ENCODE measurements at regions not wholly inside any gene's neighbourhood (a gene's known extent, or its start where the extent isn't known, plus 50 kb on each side); places are given as distances from the start of the nearest gene placed in this dataset.

- no peak for DNase-seq (ENCODE audit: low read depth)
These were observed 149.1 kb upstream of the FLRT2 start for GRCh38 chr14:85380881-85381280.

GRCh38 chr14:85382341-85382740 is 147.6 kb upstream of the FLRT2 start:
- no peak for DNase-seq (ENCODE audit: low read depth)

GRCh38 chr14:85387181-85387580 is 142.8 kb upstream of the FLRT2 start:
- no peak for DNase-seq (ENCODE audit: low read depth)

GRCh38 chr14:85390236-85390635 is 139.7 kb upstream of the FLRT2 start:
- no peak for DNase-seq (ENCODE audit: low read depth)

- no peak for DNase-seq (ENCODE audit: low read depth)
These were observed 138.5 kb upstream of the FLRT2 start for GRCh38 chr14:85391455-85391854.

- DNase-seq (ENCODE audit: low read depth) = no peak
These were observed 138.1 kb upstream of the FLRT2 start for GRCh38 chr14:85391892-85392291.

GRCh38 chr14:85399186-85399585 is 130.8 kb upstream of the FLRT2 start:
- DNase-seq (ENCODE audit: low read depth) = no peak

- no peak for DNase-seq (ENCODE audit: low read depth)
These were observed 129.3 kb upstream of the FLRT2 start for GRCh38 chr14:85400678-85401077.

GRCh38 chr14:85401384-85401783 is 128.6 kb upstream of the FLRT2 start:
- DNase-seq (ENCODE audit: low read depth) = no peak

- no peak for DNase-seq (ENCODE audit: low read depth)
These were observed 127.3 kb upstream of the FLRT2 start for GRCh38 chr14:85402569-85403162.

- no peak for DNase-seq (ENCODE audit: low read depth)
These were observed 120.3 kb upstream of the FLRT2 start for GRCh38 chr14:85409481-85410210.

GRCh38 chr14:85412756-85413155 is 117.2 kb upstream of the FLRT2 start:
- DNase-seq (ENCODE audit: low read depth) = no peak

GRCh38 chr14:85413836-85414526 is 116.0 kb upstream of the FLRT2 start:
- DNase-seq (ENCODE audit: low read depth) = no peak

GRCh38 chr14:85415015-85415712 is 114.8 kb upstream of the FLRT2 start:
- peak; percentile 77 for DNase-seq (ENCODE audit: low read depth)

- peak; percentile 50 for DNase-seq (ENCODE audit: low read depth)
These were observed 113.2 kb upstream of the FLRT2 start for GRCh38 chr14:85416771-85417170.

- DNase-seq (ENCODE audit: low read depth) = no peak
These were observed 112.5 kb upstream of the FLRT2 start for GRCh38 chr14:85417396-85417795.

- no peak for DNase-seq (ENCODE audit: low read depth)
These were observed 111.2 kb upstream of the FLRT2 start for GRCh38 chr14:85418721-85419120.

GRCh38 chr14:85420278-85420677 is 109.7 kb upstream of the FLRT2 start:
- no peak for DNase-seq (ENCODE audit: low read depth)

GRCh38 chr14:85420707-85421106 is 109.2 kb upstream of the FLRT2 start:
- no peak for DNase-seq (ENCODE audit: low read depth)

- no peak for DNase-seq (ENCODE audit: low read depth)
These were observed 108.6 kb upstream of the FLRT2 start for GRCh38 chr14:85421186-85421877.

- no peak for DNase-seq (ENCODE audit: low read depth)
These were observed 106.1 kb upstream of the FLRT2 start for GRCh38 chr14:85423889-85424288.

GRCh38 chr14:85425507-85425906 is 104.4 kb upstream of the FLRT2 start:
- DNase-seq (ENCODE audit: low read depth) = no peak

All from GM04503 (cell line).